Brain microvascular endothelial cell (primary cell): ENCODE measurements at regions not wholly inside any gene's neighbourhood (a gene's known extent, or its start where the extent isn't known, plus 50 kb on each side); places are given as distances from the start of the nearest gene placed in this dataset.

Source experiments
- DNase-seq: peaks from one replicate; pipeline ENCODE4 v3.0.0-alpha.2; 2020
- H3K27ac ChIP-seq: fragments of 250-450 bp; sonication (Bioruptor Pico); 2 replicates; pipeline ENCODE4 v1.5.1; 2020; ENCODE audit warnings: mild to moderate bottlenecking, moderate library complexity
- H3K27me3 ChIP-seq: fragments of 250-450 bp; sonication (Bioruptor Pico); replicated peaks from 2 replicates; pipeline ENCODE4 v1.5.1; 2020; ENCODE audit warnings: mild to moderate bottlenecking
- H3K36me3 ChIP-seq: fragments of 250-450 bp; sonication (Bioruptor Pico); replicated peaks from 2 replicates; pipeline ENCODE4 v1.5.1; 2020; ENCODE audit warnings: mild to moderate bottlenecking
- H3K4me3 ChIP-seq: 2 replicates; pipeline ENCODE4 v1.5.1; 2011; ENCODE audit warnings: low read depth, mild to moderate bottlenecking, control low read depth, low read length, moderate library complexity
- in situ Hi-C: cut with HindIII; loops from 2 replicates; pipeline ENCODE4 v1.10.0; 2017; ENCODE audit warnings: low sequenced_read_pairs, low pct_ligation_motif_present
- TF ChIP-seq, protein P1 (sequence below): IDR thresholded peaks from 2 replicates; pipeline ENCODE4 v1.5.1; 2011; ENCODE audit warnings: low read depth, mild to moderate bottlenecking, moderate library complexity, low read length, control low read depth, inconsistent platforms; ENCODE audit errors: missing control alignments

DNA sequence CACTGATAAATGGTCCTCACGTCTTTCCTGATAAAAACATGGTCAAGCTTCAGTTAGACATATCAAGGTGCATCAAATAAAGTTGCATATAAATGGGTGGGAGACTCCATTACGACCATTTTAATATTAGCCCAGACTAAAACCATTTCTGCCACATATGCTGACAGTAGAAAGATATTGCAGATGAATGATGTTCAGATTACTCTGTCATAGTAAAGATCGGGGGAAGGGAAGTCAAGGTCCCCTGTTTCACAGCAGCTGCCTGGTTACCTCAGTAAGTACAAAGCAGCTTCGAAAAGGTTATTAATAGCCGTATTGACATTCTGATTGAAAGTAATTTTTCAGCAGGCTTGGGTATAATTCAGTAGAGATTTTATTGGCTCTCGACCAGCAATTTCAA, 927.7 kb upstream of the CDH2 start:
- no peak for DNase-seq
- no peaks in the 10 kb centered on the region for H3K36me3 ChIP-seq
- TF ChIP-seq, protein P1, sequence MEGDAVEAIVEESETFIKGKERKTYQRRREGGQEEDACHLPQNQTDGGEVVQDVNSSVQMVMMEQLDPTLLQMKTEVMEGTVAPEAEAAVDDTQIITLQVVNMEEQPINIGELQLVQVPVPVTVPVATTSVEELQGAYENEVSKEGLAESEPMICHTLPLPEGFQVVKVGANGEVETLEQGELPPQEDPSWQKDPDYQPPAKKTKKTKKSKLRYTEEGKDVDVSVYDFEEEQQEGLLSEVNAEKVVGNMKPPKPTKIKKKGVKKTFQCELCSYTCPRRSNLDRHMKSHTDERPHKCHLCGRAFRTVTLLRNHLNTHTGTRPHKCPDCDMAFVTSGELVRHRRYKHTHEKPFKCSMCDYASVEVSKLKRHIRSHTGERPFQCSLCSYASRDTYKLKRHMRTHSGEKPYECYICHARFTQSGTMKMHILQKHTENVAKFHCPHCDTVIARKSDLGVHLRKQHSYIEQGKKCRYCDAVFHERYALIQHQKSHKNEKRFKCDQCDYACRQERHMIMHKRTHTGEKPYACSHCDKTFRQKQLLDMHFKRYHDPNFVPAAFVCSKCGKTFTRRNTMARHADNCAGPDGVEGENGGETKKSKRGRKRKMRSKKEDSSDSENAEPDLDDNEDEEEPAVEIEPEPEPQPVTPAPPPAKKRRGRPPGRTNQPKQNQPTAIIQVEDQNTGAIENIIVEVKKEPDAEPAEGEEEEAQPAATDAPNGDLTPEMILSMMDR: no peak
- H3K27ac ChIP-seq: no peak overlapping the region
- no peaks in the 10 kb centered on the region for H3K27me3 ChIP-seq
- in situ Hi-C loops: no loop called here
- H3K4me3 ChIP-seq: no peak overlapping the region

DNA sequence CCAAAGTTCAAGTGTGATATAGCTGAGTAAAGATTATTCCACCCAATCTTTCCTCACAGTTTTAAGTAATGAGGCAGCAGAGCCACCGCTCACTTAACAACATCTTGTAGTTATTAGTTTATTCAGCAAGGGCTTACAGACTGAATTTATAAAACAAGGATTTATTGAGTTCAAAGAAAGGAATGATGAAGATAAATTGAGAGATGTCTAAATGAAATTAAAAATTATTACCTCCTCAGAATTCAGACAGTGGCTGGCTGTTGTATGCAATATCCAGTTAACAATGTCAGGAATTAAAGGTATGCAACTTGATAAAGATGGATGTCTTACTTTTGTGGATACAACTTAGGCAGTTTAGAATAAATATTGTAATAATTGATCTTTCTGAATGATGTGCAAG, 927.3 kb upstream of the CDH2 start:
- Histone ChIP-seq H3K27ac (no peak overlapping the region), H3K36me3 (no peaks in the 10 kb centered on the region), H3K4me3 (no peak overlapping the region), H3K27me3 (no peaks in the 10 kb centered on the region)
- TF ChIP-seq, protein P1: no peak
- DNase-seq: no peak
- in situ Hi-C loops: no loop called here

DNA sequence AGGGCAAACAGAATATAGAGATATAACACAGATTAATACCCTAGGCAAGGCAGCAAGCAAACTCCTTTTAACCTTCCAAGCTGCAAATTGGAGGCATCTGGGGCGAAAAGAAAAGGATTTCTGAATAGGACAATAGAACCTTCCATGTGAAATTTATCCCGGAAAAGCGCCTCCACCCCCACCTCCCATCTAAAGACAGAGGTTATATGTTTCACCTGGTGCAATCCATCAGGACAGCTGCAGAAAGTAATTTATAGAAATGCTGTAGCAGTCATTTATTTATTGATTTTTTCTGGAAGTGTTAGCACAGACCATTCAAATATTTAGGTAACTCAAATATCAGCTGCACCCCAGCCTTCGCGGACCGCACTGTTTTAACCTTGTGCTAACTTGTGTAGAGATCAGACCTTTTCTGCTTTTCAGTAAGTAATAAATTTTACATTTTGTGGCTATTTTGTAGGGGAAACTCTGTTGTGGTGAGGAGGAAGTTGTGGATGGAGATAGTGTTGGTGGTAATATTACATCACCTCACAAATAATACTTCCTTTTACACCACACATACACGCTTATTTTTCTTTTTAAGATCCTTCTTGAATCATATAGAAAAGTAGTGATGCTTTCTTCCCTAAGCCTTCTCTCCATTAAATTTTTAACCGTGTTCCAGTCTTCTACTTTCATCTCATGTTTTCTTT, 919.3 kb upstream of the CDH2 start:
- H3K27me3 ChIP-seq: no peaks in the 10 kb centered on the region

DNA sequence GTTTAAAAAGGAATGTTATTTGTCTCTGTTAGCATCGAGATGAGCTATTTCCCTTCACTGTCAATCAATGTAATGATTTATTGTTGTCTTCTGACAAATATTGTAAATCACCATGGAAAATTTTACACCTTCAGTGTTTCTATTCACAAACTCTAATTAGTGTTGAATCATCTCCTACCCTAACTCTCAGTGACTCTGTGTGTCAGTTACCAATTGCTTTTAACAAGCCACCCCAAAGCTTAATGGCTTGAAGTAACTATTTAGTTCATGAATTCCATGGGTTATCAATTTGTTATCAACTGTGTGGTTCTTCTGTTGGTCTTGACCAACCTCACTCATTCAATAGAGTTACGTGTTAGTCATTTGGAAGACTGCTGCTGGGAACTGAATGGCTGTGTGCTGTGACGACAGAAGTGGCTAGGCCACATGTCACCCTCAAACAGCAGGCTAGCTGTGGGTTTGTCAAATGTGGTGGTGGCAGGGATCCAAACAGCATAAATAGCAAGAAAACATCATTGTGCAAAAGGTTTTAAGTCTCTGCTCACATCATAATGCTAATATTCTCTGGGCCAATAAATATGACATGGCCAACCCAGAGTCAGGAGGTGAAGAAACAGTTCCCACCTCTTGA, 910.8 kb upstream of the CDH2 start:
- TF ChIP-seq, protein P1: no peak
- in situ Hi-C loops: no loop called here
- no peak overlapping the region for H3K4me3 ChIP-seq
- DNase-seq: no peak
- H3K36me3 ChIP-seq: no peaks in the 10 kb centered on the region
- no peaks in the 10 kb centered on the region for H3K27me3 ChIP-seq
- no peak overlapping the region for H3K27ac ChIP-seq

More for the DNA sequence above, 919.3 kb upstream of the CDH2 start:
- DNase-seq: no peak
- in situ Hi-C loops: no loop called here
- no peaks in the 10 kb centered on the region for H3K36me3 ChIP-seq
- H3K27ac ChIP-seq: no peak overlapping the region
- H3K4me3 ChIP-seq: no peak overlapping the region
- TF ChIP-seq, protein P1: no peak

DNA sequence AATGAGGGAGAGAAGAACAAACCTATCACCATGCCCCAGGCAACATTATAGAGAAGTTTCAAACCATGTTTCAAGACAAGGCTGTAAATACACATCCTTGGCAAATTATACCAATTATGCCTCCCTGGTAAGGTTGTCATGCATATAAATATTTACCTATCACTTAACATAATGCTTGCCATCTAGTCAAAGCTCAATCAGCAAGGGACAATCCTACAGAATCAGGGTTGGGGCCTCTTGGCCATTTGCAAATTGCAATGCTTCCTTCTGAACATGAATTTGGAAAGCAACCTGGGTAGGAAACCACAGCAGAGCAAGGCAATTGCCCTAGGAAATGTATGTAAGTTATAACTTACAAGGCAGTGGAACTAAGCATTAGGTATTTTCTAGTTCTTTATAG, 907.2 kb upstream of the CDH2 start:
- no peak overlapping the region for H3K4me3 ChIP-seq
- TF ChIP-seq, protein P1: no peak
- no peak overlapping the region for H3K27ac ChIP-seq

More for the DNA sequence above, 907.2 kb upstream of the CDH2 start:
- H3K27me3 ChIP-seq: no peaks in the 10 kb centered on the region
- no peaks in the 10 kb centered on the region for H3K36me3 ChIP-seq
- in situ Hi-C loops: no loop called here
- no peak for DNase-seq
